GM18498 (cell line): ENCODE measurements at regions not wholly inside any gene's neighbourhood (a gene's known extent, or its start where the extent isn't known, plus 50 kb on each side); places are given as distances from the start of the nearest gene placed in this dataset.

Source experiments
- ATAC-seq: cut with Tn5 transposase; IDR thresholded peaks from one replicate; pipeline ENCODE4 v1.9.1; 2021; ENCODE audit warnings: mild to moderate bottlenecking, moderate library complexity; ENCODE audit not compliant: unreplicated experiment

DNA sequence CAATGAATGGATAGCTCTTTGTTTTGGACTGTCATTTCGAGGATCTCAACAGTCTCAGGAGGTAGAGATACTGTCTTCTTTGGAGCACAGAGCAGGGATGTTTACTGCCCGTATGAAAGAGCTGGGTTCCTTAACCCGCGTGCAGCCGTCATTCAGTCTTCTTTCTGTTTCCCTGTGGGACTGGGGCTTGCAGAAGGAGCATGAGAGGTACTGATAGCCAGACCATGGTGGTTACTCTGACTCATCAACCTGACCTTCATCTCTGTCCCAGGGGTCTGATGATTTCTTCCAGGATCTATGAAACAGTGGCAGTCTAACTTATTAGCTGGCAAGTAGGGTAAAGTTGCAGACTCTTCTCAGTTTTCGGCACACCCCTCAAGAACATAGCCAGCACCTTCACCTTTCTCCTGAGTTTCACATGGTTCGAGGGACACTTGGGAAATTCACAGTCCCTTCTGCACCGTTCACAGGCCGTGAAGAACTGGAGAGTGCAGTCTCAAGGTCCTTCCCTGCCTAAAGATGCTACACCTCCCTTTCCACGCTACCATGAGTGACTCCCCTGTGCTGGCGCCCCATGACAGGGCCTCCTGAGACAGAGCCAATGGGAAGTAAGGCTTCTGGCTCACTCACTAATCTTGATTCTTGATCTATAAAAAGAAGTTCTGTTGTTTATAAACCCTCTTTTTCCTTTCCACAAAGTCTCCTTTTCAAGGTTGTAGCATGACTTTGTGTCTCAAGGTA, 226.2 kb downstream of the MC4R start:
- ATAC-seq: peak; percentile 86

DNA sequence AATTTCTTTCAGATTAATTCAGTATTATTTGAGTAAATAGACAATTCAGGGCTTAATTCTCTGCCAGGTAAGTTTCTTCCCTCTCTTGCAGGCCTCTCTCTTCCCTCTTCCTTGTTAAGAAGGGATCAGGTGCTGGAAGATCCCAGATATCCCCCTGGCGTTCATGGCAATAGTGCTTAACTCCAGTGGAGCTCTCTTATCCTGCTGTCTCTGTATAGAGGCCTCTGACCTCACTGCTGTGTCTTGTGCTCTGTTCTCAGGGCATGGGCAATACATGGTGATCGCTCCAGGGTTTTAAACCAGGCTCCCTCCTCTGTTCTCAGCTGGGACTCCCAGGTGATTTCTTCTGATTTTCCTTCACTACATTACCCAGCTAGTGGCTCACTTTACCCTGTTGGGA, 226.8 kb downstream of the MC4R start:
- ATAC-seq: peak; percentile 28

DNA sequence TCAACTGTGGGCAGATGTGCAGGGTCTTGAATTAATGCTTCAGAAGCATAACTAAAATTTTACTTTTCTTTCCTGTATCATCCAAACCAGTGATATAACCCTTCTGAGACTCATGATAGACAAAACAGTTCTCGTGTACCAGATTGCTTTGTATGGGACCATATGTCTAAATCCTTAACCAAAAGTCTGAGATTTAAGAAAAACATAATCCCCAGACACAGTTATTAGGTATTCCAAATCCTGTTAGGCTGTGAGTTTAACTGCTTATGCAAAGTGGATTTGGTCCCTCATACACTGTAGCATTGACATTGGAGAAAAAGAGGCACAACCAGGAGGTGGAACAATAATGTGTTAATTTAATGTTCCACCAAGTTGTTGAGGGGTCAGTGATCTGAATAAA, 235.0 kb downstream of the PMAIP1 start:
- ATAC-seq: no peak

DNA sequence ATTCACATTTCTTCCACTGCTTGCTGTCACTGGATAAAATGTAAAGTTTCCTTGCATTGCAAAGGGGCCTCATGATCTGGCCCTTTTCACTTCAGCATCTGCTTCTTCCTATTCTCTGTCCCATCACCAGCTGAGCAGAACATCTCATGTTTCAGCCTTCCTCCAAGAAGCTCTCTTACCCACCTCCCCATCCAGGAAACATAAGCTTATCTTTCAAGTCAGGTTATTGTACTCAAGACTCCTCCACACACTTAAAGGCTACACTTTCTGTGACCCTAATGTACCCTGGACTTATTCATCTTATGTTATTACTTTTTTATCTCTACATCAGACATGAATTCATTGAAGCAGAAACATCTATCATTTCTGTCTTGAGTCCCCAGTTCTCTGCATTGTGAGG, 230.5 kb downstream of the PMAIP1 start:
- no peak for ATAC-seq

DNA sequence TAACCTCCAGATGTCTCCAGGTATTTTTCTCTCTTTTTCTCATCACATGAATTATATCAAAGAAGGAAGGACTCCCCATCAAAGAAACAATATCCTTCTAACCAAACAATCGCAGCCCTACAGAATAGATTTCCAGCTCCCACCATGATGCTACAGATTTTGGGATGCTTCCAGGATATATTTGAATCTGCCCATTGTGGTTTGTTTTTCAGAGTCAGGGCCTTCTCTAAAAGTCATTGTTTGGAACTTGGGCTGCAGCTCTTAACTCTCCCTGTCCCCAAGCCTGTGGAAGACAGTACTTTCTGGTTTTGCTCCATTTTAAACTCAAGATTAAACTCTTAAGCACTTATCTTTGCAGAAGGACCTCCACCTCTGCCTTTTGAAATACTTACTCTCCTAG, 223.2 kb downstream of the PMAIP1 start:
- no peak for ATAC-seq

DNA sequence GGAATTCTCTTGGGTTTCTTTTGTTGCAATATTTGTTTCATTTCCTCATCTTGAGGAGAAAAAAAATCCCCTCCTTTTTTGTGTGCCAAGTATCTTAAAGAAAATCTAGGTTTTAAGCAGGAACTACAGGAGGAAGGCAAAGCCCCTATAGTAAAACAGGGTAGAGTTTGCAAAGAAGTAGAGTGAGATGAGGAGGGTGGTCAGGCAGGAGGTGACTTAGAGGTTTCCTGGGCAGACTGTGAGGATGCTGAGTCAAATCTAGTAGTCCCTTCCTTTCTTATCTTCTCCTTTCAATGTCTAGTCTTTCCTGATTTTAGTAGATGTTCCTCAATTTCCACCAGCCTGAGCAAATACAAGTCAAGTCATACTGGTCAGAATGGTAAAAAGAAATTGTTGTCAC, 222.5 kb downstream of the PMAIP1 start:
- ATAC-seq: no peak

DNA sequence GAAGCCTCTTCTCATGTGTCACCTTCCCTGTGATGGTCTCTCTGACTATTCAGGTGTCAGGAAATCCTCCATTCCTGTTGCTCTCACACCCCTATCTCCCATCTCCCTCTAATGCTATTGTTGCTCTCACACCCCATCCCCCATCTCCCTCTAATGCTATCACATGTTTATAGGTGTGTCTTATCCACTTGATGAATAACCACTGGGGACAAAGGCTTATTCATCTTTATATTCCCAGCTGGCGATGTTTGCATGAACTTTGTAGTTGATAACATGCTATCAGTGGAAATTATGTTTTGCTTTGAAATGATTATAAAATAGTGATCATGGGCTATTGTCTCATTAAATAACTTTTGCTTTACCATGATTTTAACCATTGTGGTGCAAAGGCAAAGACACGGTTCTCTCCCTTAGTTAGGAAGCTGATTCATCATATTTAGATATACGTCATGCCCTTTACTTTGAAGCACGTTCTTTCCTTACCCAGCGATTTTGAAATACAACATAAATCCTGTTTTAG, 220.5 kb downstream of the PMAIP1 start:
- ATAC-seq: no peak

DNA sequence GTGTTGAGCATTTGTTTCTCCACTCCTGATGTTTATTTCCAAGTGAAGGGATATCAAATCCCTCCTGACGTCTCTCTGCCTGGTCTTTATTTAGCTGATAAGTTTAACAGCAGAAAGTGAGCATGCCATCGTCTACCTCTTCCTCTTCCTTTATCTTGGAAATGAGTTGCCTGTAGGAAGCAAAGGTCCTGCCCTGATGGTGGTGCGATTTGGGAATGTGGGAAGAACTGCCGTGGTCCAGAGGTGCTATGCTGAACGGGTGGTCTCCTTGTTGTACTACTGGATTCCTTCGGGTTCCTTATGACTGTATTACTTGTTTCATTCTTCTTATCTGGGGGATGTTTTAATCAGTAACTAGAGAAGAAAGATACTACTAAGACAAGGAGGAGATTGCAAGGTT, 217.5 kb downstream of the PMAIP1 start:
- no peak for ATAC-seq

DNA sequence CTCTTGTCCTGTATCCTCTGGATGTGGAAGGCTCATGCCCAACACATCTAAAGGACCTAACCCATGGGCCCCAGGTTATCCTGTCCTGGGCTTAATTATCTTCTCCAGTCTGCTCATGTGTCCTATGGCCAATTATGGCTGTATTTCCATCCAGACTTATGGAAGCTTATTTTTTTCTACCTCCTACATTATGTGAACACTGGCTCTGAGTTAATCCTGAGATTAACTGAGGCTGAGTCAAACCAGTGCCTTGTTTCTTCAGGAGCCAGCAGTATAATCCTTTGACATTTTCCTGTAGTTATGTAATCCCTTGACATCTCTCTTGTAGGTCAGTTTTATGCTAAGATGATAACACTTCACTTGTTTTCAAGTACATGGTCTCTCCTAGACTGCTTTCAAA, 213.6 kb downstream of the PMAIP1 start:
- no peak for ATAC-seq

DNA sequence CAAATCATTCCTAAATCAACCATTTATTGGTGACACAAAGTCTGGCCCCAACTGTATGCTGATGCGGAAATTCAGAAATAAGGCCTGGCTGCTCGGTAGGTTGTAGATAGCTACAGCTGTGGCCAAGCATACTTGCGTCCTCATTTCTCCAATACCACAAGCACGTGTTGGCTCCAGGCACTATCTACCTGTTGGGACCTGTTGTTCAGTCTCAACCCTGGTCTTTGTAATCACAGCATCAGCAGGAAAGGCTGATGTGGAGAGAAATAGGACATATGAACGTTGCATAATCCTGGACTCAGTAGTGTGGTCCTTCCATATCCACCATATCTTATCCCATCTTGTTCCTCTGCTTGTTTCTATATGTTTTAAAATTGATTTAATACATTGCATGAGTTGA, 212.6 kb downstream of the PMAIP1 start:
- ATAC-seq: no peak

DNA sequence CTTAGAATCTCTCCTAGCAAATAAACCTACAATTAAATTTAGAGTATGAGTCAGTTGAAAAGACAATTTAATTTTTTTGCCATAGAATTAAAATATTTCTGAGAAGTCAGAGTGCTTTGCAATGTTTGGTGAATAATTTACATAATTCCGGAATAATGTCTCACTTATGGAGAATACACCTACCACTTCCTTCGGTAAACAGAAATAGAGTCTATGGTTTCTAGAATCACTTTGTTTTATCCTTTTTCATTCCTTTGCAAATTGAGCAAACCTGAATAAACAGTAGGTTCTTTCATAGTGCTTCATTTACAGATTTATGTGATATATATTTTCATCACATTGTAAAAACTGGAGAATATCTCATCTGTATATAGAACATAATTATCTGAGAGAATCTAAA, 211.7 kb downstream of the PMAIP1 start:
- no peak for ATAC-seq

DNA sequence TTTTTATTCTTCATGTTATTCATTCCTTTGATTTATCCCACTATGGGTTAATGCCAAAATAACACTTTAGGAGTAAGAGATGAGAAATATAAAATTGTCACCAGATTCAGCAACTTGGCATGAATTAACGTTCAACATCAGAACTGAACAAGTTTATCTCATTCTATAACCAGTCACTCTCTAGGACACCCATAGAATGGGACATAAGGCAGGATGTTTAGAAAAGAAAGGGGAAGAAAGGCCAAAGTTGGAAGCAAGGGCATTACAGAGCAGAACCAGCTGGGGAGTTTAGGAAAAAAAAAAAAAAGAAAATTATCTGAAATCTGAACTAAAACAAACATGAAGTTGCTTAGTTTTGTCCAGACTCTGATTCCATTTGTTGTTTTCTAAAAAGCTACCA, 211.0 kb downstream of the PMAIP1 start:
- no peak for ATAC-seq

DNA sequence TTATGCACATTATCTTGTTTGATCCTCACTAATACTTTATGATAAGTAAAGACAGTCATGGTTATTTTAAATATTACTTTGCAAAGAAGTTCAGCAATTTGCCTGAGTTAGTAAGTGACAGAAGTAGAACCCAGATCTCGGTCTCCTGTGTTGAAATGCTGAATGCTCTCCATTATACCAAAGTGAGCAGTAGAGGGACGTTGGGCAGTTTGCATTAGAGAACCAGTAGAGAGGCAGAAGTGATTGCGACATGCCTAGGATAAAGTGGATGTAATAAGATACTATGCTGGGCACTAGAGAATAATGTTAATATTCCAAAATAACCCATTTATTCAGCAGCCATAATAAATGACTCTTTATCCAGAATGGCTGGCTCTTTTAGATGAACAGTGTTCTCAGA, 201.0 kb downstream of the PMAIP1 start:
- no peak for ATAC-seq

DNA sequence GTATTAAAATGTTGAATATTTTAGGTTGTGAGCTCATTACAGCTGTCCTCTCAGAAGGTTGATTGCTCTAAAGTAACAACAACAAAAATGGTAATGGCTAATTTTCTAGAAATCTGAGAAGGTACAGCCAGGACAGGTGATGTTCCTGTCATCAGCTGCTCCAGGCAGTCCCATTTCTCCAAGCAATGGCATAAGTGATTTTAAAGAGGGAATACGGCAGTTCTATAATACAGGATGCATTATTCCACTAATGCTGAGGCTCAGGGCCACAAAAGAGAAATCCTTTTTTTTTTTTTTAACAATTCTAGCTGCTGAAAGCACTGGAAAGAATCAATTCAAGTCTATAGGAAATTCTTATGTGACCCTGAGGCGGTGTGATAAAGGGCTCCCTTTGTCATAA, 199.9 kb downstream of the PMAIP1 start:
- no peak for ATAC-seq

DNA sequence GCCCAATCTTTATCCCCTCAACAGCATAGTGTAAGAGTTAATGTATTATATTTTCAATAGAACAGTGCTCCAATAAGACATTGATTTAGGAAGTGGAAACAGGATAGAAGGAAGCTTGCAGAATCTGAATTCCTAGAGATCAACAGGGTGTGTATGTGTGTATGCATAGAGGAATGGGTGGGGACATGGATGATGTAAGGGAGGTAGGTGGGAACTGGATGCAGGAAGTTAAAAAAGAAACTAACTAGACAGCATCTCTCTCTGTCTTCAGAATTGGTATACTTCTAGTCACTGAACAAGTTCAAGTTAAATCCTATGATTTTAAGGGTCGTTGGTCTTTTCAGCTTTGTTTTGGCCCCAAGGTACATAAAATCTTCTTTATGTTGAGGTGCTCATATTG, 196.6 kb downstream of the PMAIP1 start:
- ATAC-seq: no peak

DNA sequence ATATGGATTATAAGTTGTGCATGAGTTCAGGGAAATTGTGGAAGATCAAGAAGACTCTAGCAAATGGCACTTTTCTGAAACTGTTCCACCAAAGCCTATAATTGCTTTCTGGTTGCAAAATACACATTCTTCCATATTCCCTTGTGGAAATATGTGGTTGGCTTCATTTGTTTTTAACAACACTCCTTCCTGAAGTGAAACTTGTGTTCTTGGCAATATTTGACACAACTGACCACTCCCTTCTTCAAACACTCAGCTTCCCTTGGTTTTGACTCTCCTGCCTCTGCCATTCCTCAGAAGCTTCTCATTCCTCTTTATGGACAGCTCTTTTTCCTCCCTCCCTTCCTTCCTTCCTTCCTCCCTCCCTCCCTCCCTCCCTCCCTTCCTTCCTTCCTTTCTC, 192.3 kb downstream of the PMAIP1 start:
- ATAC-seq: no peak

DNA sequence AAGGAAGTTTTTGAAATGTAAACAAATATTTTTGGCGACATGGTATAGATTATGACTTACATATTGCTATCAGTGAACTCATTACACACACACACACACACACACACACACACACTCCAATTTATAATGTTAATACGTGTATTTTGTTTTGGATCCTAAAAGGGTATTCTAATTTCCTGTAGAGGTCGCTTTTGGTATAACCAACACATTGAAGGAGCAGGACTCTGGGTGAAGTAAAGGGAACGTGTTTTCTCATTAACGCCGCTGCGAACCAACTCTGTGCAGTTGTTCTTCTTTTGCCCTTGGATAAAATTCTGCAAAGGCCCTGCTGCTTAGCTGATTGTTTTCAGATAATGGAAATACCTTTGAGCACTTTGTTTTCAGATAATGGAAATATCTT, 190.4 kb downstream of the PMAIP1 start:
- ATAC-seq: peak; percentile 74

DNA sequence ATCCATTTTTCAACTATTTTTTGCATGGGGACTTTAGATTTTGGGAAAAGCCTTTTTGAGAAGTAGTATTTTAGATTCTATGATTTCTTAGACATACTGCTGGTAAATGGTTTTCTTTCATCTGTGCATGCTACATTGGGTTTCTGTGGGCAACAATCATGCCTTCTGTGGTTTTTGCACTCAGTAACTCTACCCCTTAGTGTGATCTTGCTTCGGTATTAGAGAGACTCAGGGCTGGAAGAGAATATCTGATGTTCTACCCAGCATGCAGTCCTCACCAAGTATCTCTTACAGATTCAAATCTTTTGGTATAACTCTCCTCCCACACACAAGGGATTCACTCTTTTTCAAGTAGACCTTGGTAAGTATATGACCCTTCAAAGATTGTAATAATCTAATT, 183.0 kb downstream of the PMAIP1 start:
- ATAC-seq: peak; percentile 93

DNA sequence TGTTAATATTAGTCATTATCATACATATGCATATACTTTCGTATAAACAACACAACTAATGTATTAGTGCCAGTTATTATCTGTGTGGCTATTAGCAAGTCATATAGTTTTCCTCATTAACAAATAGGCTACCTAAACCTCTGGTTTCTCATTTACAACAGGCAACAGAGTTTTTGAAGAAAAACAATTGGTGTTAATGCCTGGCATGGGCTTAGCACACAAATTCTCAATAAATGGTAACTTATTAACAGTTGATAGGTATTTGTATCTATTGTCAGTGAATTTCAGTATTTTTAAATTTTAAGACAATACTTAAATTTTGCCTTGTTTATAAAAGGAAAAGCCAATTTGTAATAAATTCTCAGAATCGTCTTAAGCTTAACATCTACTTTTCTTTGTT, 182.5 kb downstream of the PMAIP1 start:
- ATAC-seq: no peak

DNA sequence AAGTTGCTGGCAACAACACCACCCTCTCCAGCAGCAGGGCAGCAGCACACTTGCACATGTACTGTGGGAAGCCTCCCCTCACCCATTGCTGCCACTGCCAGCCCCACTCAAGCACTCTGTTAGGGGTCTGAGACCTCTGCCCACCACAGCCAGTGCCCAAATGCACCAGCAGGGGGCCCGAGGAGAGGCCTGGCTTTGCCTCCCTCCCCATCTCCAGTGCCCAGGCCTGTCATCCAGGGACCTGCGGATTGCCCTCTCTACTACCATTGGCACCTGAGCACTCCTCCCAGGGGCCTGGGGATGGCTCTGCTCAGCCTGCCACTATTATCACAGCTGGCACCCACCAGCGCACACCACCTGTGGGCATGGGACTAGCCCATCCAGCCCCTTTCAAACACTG, 175.7 kb downstream of the PMAIP1 start:
- no peak for ATAC-seq

DNA sequence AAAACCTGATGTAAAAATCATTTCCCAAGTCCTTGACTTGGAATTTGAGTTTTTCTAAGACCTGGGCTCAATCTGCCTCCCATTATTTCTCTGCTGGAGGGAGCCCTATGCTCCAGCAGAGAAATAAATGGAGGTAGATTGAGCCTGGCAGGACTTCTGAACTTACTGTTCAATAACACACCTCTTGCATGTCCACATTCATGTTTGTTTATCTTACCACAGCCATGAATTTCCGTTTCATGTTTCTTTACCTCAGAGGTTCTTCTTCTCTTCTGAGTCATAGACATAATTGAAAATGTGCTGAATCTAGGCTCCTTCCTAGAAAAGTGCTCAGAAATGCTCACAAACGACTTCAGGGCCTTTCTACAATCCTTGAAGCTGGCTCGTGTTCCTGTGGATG, 170.8 kb downstream of the PMAIP1 start:
- ATAC-seq: no peak

DNA sequence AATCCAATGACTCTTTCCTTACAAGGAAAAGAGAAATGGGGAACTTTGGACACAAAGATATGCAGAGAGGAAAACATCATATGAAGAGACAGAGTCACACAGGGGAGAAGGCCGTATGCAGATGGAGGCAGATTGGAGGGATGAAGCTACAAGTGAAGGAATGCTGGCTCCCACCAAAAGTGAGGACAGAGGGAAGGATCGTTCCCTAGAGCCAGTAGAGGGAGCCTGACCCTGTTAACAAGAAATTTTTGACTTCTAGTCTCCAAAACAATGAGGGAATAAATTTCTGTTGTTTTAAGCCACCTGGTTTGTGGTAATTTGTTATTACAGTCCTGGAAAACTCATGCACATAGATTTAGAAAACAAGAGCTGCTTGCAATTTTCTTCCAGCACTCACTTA, 169.3 kb downstream of the PMAIP1 start:
- ATAC-seq: no peak
